Thymus (tissue), 11 donors: ENCODE measurements at regions not wholly inside any gene's neighbourhood (a gene's known extent, or its start where the extent isn't known, plus 50 kb on each side); places are given as distances from the start of the nearest gene placed in this dataset.
"Not testable (repeated sequence)": the region's sequence is repeated elsewhere in the genome, so short reads cannot be mapped to it uniquely, and the experiment has no call there.

Experiments
- DNase-seq, 9 donors: peaks; one replicate each; pipeline ENCODE4 v3.0.0-alpha.2; 2013; ENCODE audit warnings: low spot score in 9 of 9, low read depth in 6 of 9, missing footprints in 1 of 9
- H3K27ac ChIP-seq, 2 donors: one replicate each; pipeline ENCODE4 v1.5.1; 2013; ENCODE audit warnings: control low read depth in 1 of 2, low read depth in 1 of 2, low read length in 1 of 2, mild to moderate bottlenecking in 1 of 2, moderate library complexity in 1 of 2
- H3K27me3 ChIP-seq, 2 donors: one replicate each; pipeline ENCODE4 v1.5.1; 2013; ENCODE audit warnings: low read length in 1 of 2; ENCODE audit not compliant: control insufficient read depth in 2 of 2, insufficient read depth in 1 of 2
- H3K36me3 ChIP-seq, 2 donors: one replicate each; pipeline ENCODE4 v1.5.1; 2013; ENCODE audit warnings: low read length in 1 of 2, mild to moderate bottlenecking in 1 of 2, moderate library complexity in 1 of 2; ENCODE audit not compliant: control insufficient read depth in 2 of 2, insufficient read depth in 2 of 2
- H3K4me1 ChIP-seq, 2 donors: one replicate each; pipeline ENCODE4 v1.5.1; 2013; ENCODE audit warnings: low read length in 2 of 2; ENCODE audit not compliant: control insufficient read depth in 2 of 2, insufficient read depth in 2 of 2
- H3K4me3 ChIP-seq, 2 donors: one replicate each; pipeline ENCODE4 v1.5.1; 2013; ENCODE audit warnings: low read length in 2 of 2, control low read depth in 1 of 2, mild to moderate bottlenecking in 1 of 2
- H3K9me3 ChIP-seq, 2 donors: one replicate each; pipeline ENCODE4 v1.5.1; 2013; ENCODE audit warnings: low read length in 1 of 2, mild to moderate bottlenecking in 1 of 2; ENCODE audit not compliant: control insufficient read depth in 2 of 2, insufficient read depth in 1 of 2
- whole genome bisulfite sequencing: extraction: QIAGEN DNeasy Blood & Tissue Kit; methylation state at CpG from one replicate; pipeline ENCODE4 v1.1.7; 2013; 5-methylcytosine and 5-hydroxymethylcytosine counted together
- donor health status: healthy.

- peaks cover 10 to 41% of the 10 kb centered on the region in 2 donors for H3K27me3 ChIP-seq
- 8% methylated on average over 20 of the region's 20 CpGs for WGBS
- no peak overlapping the region for H3K4me3 ChIP-seq
- DNase-seq, result no peak
- no peaks in the 10 kb centered on the region for H3K4me1 ChIP-seq
- no peaks in the 10 kb centered on the region for H3K36me3 ChIP-seq
- H3K27ac ChIP-seq, result no peak overlapping the region
- H3K9me3 ChIP-seq, result no peaks in the 10 kb centered on the region
Observed at GRCh38 chr1:38727684-38728584, 131.6 kb downstream of the RRAGC start.

GRCh38 chr1:38725321-38725961 is 134.1 kb downstream of the RRAGC start:
- not testable (repeated sequence) for DNase-seq, H3K9me3 ChIP-seq, H3K36me3 ChIP-seq, H3K27ac ChIP-seq, H3K4me3 ChIP-seq, H3K4me1 ChIP-seq
- 84% methylated on average over 8 of the region's 8 CpGs for WGBS
- peaks cover 10 to 41% of the 10 kb centered on the region in 2 donors for H3K27me3 ChIP-seq

DNA sequence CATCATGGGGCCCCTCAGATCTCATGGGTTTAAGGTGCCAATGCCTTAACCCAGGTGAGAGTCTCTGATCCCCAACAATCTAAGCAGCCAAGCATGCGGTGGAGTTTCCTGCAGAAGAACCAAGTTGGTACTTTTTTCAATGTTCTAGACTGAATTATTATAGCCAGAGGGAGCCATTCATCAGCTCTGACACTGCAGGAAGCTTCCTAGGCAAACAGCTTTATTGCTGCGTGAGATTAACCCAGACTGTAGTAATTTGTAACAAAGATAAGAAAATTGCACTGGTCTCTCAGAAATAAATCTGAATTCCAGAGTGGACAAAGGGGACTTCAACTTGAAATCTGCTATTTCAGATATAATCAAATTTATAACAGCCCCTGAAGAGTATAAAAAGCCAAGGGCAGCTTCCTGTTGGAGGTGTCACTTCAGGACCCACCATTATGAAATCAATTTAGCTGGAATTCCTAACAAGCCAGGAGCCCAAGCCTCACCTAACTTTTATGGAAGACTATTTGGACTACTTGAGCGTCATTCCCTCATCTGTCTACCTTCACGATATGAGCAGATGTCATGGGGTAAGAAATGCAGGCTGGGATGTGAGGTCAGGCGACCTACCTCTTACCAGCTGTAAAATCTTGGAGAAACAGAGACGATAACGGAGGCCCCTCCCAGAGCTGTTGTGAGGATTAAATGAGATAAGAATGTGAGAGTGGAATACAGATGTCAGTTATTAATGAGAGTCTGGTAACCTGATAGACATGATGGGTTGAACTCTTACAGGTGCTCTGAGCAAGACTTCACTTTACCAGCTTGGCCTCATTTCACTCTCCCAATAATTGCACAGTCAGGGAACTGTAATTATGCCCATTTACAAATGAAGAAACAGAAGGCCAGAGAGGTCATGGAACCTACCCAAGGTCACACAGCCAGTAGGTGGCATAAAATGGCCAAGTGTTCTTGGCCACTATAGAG is 135.1 kb downstream of the RRAGC start:
- WGBS, result 64% methylated on average over 7 of the region's 7 CpGs
- Histone ChIP-seq H3K27ac (no peak overlapping the region), H3K4me1 (no peaks in the 10 kb centered on the region), H3K4me3 (no peak overlapping the region), H3K9me3 (no peaks in the 10 kb centered on the region), H3K36me3 (no peaks in the 10 kb centered on the region), H3K27me3 (peaks cover 10 to 34% of the 10 kb centered on the region in 2 donors)
- DNase-seq, result no peak

GRCh38 chr1:38721816-38722215 is 137.8 kb downstream of the RRAGC start:
- H3K27ac ChIP-seq, result no peak overlapping the region
- no peak overlapping the region for H3K4me3 ChIP-seq
- H3K27me3 ChIP-seq, result peaks cover 6 to 12% of the 10 kb centered on the region in 2 donors
- no peak for DNase-seq
- H3K4me1 ChIP-seq, result no peaks in the 10 kb centered on the region
- H3K9me3 ChIP-seq, result no peaks in the 10 kb centered on the region
- H3K36me3 ChIP-seq, result no peaks in the 10 kb centered on the region
- WGBS, result 91% methylated on average over 4 of the region's 4 CpGs

DNA sequence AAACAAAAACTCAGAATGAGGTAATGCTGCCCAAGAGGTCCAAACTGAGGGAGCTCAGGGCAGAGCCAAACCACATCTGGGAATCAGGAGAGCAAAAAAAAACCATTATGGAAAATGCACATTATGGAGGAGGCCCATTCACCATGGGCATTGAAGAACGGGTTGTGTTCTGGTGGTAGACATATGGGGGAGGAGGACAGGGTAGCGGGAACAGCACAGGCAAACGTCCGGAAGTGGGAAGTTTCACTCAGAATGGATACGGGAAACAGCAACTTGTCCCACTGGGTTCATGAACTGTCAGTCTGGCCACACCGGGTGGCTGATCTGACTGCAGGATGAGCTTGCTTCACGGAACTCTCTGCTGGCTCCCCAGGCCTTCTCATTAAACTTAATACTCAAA is 139.7 kb downstream of the RRAGC start:
- WGBS, result 94% methylated on average over 7 of the region's 7 CpGs
- no peaks in the 10 kb centered on the region for H3K36me3 ChIP-seq
- no peak for DNase-seq
- no peak overlapping the region for H3K4me3 ChIP-seq
- H3K9me3 ChIP-seq, result no peaks in the 10 kb centered on the region
- H3K27ac ChIP-seq, result no peak overlapping the region
- H3K4me1 ChIP-seq, result no peaks in the 10 kb centered on the region
- peaks cover 0 to 2% of the 10 kb centered on the region in 2 donors for H3K27me3 ChIP-seq

GRCh38 chr1:38718031-38718430 is 141.5 kb downstream of the RRAGC start:
- WGBS, result 90% methylated on average over 8 of the region's 8 CpGs
- H3K4me3 ChIP-seq, result no peak overlapping the region

GRCh38 chr1:38716229-38716628 is 143.3 kb downstream of the RRAGC start:
- whole genome bisulfite sequencing, result 95% methylated on average over 2 of the region's 2 CpGs
- Histone ChIP-seq H3K27me3 (no peaks in the 10 kb centered on the region), H3K9me3 (no peaks in the 10 kb centered on the region), H3K36me3 (no peaks in the 10 kb centered on the region), H3K27ac (no peak overlapping the region), H3K4me1 (no peaks in the 10 kb centered on the region), H3K4me3 (no peak overlapping the region)
- no peak for DNase-seq

More at GRCh38 chr1:38718031-38718430, 141.5 kb downstream of the RRAGC start:
- no peaks in the 10 kb centered on the region for H3K27me3 ChIP-seq
- no peaks in the 10 kb centered on the region for H3K36me3 ChIP-seq
- H3K4me1 ChIP-seq, result no peaks in the 10 kb centered on the region
- DNase-seq, result no peak
- no peak overlapping the region for H3K27ac ChIP-seq
- no peaks in the 10 kb centered on the region for H3K9me3 ChIP-seq

GRCh38 chr1:38715415-38715814 is 144.2 kb downstream of the RRAGC start:
- no peak for DNase-seq
- H3K36me3 ChIP-seq, result no peaks in the 10 kb centered on the region
- no peak overlapping the region for H3K4me3 ChIP-seq
- 98% methylated on average over 9 of the region's 9 CpGs for WGBS
- H3K27ac ChIP-seq, result no peak overlapping the region
- no peaks in the 10 kb centered on the region for H3K4me1 ChIP-seq
- no peaks in the 10 kb centered on the region for H3K9me3 ChIP-seq
- no peaks in the 10 kb centered on the region for H3K27me3 ChIP-seq
